CD8-positive, alpha-beta memory T cell (primary cell): ENCODE measurements at regions not wholly inside any gene's neighbourhood (a gene's known extent, or its start where the extent isn't known, plus 50 kb on each side); places are given as distances from the start of the nearest gene placed in this dataset.

Experiments used
- CTCF ChIA-PET: fragments of 350-600 bp; sonication (Branson Sonifier 250); formaldehyde crosslinking; loops from one replicate; lab custom pipeline; 2021; ENCODE audit warnings: antibody characterized with exemption; lab: Charles Lee
- POLR2A ChIA-PET: fragments of 350-600 bp; sonication (Branson Sonifier 250); formaldehyde crosslinking; loops from one replicate; lab custom pipeline; 2021; ENCODE audit warnings: antibody characterized with exemption; lab: Charles Lee
- DNase-seq, 5 donors: peaks; one replicate each; pipeline versions ENCODE4 v3.0.0 to v3.0.0-alpha.2; 2020 to 2022; ENCODE audit warnings: mixed read lengths in 1 of 5
- H3K27ac ChIP-seq: one replicate; pipeline ENCODE4 v1.7.0; 2013; ENCODE audit warnings: low read depth, mild to moderate bottlenecking, low read length, moderate library complexity
- H3K27me3 ChIP-seq: 2 replicates; pipeline ENCODE4 v1.7.0; 2013; ENCODE audit warnings: low read length, mild to moderate bottlenecking; ENCODE audit not compliant: insufficient read depth, poor library complexity, severe bottlenecking
- H3K36me3 ChIP-seq: 2 replicates; pipeline ENCODE4 v1.7.0; 2013; ENCODE audit warnings: mild to moderate bottlenecking, low read length, moderate library complexity; ENCODE audit not compliant: insufficient read depth
- H3K4me1 ChIP-seq: 2 replicates; pipeline ENCODE4 v1.7.0; 2013; ENCODE audit warnings: mild to moderate bottlenecking, low read length, moderate library complexity; ENCODE audit not compliant: insufficient read depth
- H3K4me3 ChIP-seq: 2 replicates; pipeline ENCODE4 v1.7.0; 2013; ENCODE audit warnings: mild to moderate bottlenecking, low read length
- H3K9me3 ChIP-seq: 2 replicates; pipeline ENCODE4 v1.7.0; 2013; ENCODE audit warnings: mild to moderate bottlenecking, low read length
- H3K27ac Mint-ChIP-seq, 8 donors: one replicate each; pipeline ENCODE4 v1.8.0; 2020 to 2021; ENCODE audit warnings: mixed read lengths in 8 of 8, mild to moderate bottlenecking in 6 of 8, inconsistent platforms in 3 of 8, moderate library complexity in 3 of 8
- H3K27me3 Mint-ChIP-seq, 2 donors: one replicate each; pipeline ENCODE4 v1.8.0; 2020 to 2021; ENCODE audit warnings: mixed read lengths in 2 of 2, mild to moderate bottlenecking in 1 of 2, moderate library complexity in 1 of 2
- H3K36me3 Mint-ChIP-seq, 3 donors: one replicate each; pipeline ENCODE4 v1.8.0; 2020 to 2021; ENCODE audit warnings: mixed read lengths in 3 of 3, inconsistent platforms in 1 of 3, mild to moderate bottlenecking in 1 of 3
- H3K4me1 Mint-ChIP-seq, 3 donors: one replicate each; pipeline ENCODE4 v1.8.0; 2020 to 2021; ENCODE audit warnings: mixed read lengths in 3 of 3, inconsistent platforms in 1 of 3, mild to moderate bottlenecking in 1 of 3
- H3K4me3 Mint-ChIP-seq, 7 donors: one replicate each; pipeline ENCODE4 v1.8.0; 2020 to 2021; ENCODE audit warnings: mixed read lengths in 7 of 7, mild to moderate bottlenecking in 6 of 7, moderate library complexity in 4 of 7, inconsistent platforms in 2 of 7
- H3K9me3 Mint-ChIP-seq, 5 donors: one replicate each; pipeline ENCODE4 v1.8.0; 2020 to 2022; ENCODE audit warnings: mixed read lengths in 5 of 5, mild to moderate bottlenecking in 3 of 5, moderate library complexity in 2 of 5, inconsistent platforms in 1 of 5

DNA sequence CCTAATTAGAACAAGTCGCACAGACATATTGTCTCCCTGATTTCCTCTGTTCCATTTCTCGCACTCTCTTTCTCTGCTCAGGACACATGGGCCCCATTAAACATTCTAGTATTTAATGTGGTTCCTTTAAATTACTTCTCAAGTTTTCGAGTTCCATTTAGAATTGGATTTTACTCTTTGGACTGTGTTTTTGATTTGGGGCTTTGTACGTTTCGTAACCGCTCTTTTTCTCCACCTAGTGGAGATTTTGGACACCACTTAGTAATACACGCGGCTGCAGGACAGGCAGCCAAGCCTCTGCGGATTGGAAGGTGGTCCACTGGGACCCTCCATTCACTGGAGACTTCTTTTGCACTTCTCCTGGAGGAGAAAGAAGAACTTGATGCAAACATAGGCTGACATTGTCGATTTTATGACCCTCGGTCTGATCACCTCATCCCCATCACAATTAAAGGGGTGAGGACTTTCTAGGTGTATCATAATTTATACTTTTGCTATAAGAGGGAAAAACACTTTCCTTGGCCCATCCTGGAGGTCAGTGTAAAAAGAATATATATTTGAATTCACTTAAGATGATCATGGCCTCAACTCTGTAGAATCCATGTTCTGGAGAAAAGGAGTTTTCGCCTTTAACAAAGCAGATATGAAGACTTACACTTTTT lies 85.7 kb downstream of the NOG start:
- peak in 1 of 5 donors; percentile 23 for DNase-seq
- Histone ChIP-seq H3K4me3 (peak overlapping the region; percentile 1), H3K27ac (no peak overlapping the region), H3K9me3 (no peaks in the 10 kb centered on the region), H3K27me3 (peaks cover 31% of the 10 kb centered on the region), H3K36me3 (no peaks in the 10 kb centered on the region), H3K4me1 (peaks cover 25% of the 10 kb centered on the region)
- ChIA-PET CTCF (no interaction called here), POLR2A (no interaction called here)
- Mint-ChIP-seq H3K4me3 (peak overlapping the region in 6 of 7 donors; percentile 29 to 69 (median 54)), H3K27ac (peak overlapping the region in 1 of 8 donors; percentile 7), H3K27me3 (peaks cover 34 to 46% of the 10 kb centered on the region in 2 donors), H3K36me3 (no peaks in the 10 kb centered on the region), H3K4me1 (peaks cover 15 to 38% (median 22%) of the 10 kb centered on the region in 3 donors), H3K9me3 (no peaks in the 10 kb centered on the region)

GRCh38 chr17:56679777-56680422 lies 86.4 kb downstream of the NOG start:
- no peaks in the 10 kb centered on the region for H3K9me3 ChIP-seq
- Mint-ChIP-seq H3K27me3 (peaks cover 39 to 43% of the 10 kb centered on the region in 2 donors), H3K4me1 (peaks cover 15 to 38% (median 22%) of the 10 kb centered on the region in 3 donors), H3K36me3 (no peaks in the 10 kb centered on the region), H3K4me3 (peak overlapping the region in 2 of 7 donors; percentile 18 to 26), H3K9me3 (no peaks in the 10 kb centered on the region), H3K27ac (no peak overlapping the region)
- DNase-seq: no peak
- no peak overlapping the region for H3K4me3 ChIP-seq
- H3K4me1 ChIP-seq: peaks cover 25% of the 10 kb centered on the region
- POLR2A ChIA-PET: no interaction called here
- H3K36me3 ChIP-seq: no peaks in the 10 kb centered on the region
- no peak overlapping the region for H3K27ac ChIP-seq
- CTCF ChIA-PET: no interaction called here
- H3K27me3 ChIP-seq: peaks cover 31% of the 10 kb centered on the region

- Mint-ChIP-seq H3K4me1 (peaks cover 11 to 34% (median 18%) of the 10 kb centered on the region in 3 donors), H3K9me3 (peaks cover 0 to 2% (median 0%) of the 10 kb centered on the region in 5 donors), H3K36me3 (peaks cover 0 to 3% (median 0%) of the 10 kb centered on the region in 3 donors), H3K27ac (peak overlapping the region in 1 of 8 donors; percentile 7), H3K27me3 (peaks cover 37 to 43% of the 10 kb centered on the region in 2 donors), H3K4me3 (peak overlapping the region in 1 of 7 donors; percentile 27)
- Histone ChIP-seq H3K27me3 (peaks cover 31% of the 10 kb centered on the region), H3K4me3 (no peak overlapping the region), H3K27ac (no peak overlapping the region), H3K36me3 (no peaks in the 10 kb centered on the region), H3K9me3 (no peaks in the 10 kb centered on the region), H3K4me1 (peaks cover 25% of the 10 kb centered on the region)
- no peak for DNase-seq
- ChIA-PET POLR2A (no interaction called here), CTCF (no interaction called here)
Observed at GRCh38 chr17:56680676-56681075, 87.2 kb downstream of the NOG start.

- CTCF ChIA-PET: no interaction called here
- Histone ChIP-seq H3K27ac (no peak overlapping the region), H3K9me3 (no peaks in the 10 kb centered on the region), H3K36me3 (no peaks in the 10 kb centered on the region), H3K4me3 (no peak overlapping the region), H3K27me3 (peaks cover 31% of the 10 kb centered on the region), H3K4me1 (peaks cover 25% of the 10 kb centered on the region)
- Mint-ChIP-seq H3K9me3 (peaks cover 0 to 4% (median 0%) of the 10 kb centered on the region in 5 donors), H3K36me3 (peaks cover 0 to 8% (median 0%) of the 10 kb centered on the region in 3 donors), H3K4me1 (peaks cover 1 to 26% (median 7%) of the 10 kb centered on the region in 3 donors), H3K4me3 (no peak overlapping the region), H3K27ac (no peak overlapping the region), H3K27me3 (peaks cover 41 to 44% of the 10 kb centered on the region in 2 donors)
- POLR2A ChIA-PET: no interaction called here
- DNase-seq: peak in 1 of 5 donors; percentile 6
Observed at GRCh38 chr17:56681561-56682266, 88.2 kb downstream of the NOG start.

- Histone ChIP-seq H3K4me1 (no peaks in the 10 kb centered on the region), H3K27me3 (no peaks in the 10 kb centered on the region), H3K36me3 (no peaks in the 10 kb centered on the region), H3K9me3 (no peaks in the 10 kb centered on the region), H3K4me3 (no peak overlapping the region), H3K27ac (no peak overlapping the region)
- ChIA-PET POLR2A (no interaction called here), CTCF (no interaction called here)
- Mint-ChIP-seq H3K4me3 (no peak overlapping the region), H3K27ac (no peak overlapping the region), H3K36me3 (peaks cover 0 to 8% (median 0%) of the 10 kb centered on the region in 3 donors), H3K9me3 (peaks cover 0 to 10% (median 3%) of the 10 kb centered on the region in 5 donors), H3K4me1 (peaks cover 0 to 4% (median 3%) of the 10 kb centered on the region in 3 donors), H3K27me3 (peaks cover 17 to 48% of the 10 kb centered on the region in 2 donors)
- no peak for DNase-seq
Observed at GRCh38 chr17:56688151-56688550, 94.7 kb downstream of the NOG start.

DNA sequence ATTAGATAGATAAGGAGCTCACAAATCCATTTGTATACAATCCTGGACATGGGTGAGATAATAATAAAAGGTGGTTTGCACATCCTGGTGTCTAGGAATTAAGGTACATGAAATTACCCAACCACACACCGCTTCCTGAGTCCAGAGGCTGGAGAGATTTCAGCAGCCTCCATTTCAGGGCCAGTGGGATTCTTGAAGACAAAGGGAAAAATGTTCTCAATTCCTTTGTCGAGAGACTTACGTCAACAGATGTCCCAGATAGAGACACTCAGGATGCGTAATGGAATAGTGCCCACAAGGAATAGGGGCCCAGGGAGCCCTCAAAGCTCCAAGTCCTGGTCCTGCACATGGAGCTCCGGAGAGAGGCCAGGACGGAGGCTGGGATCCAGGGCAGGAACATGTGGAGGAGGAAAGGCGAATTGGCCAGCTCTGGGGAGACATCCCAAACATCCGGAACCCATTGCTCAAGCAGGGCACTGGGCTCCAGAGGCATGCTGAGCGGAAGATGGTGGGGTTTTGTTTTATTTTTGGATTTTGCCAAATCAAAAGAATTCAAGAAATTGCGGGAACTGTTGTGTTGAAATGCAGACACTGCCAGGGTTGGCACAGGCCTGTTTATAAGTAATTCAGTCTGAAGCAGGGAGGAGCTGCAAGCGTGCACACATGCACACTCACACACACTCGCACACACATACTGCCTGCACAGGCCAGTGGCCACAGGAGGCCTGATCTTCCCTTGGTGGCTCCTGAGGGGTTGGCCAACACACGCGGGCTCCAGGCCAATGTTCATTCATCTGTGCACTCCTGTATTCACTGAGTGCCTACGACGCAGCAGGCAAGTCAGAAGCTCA lies 97.2 kb downstream of the NOG start:
- H3K27ac Mint-ChIP-seq: no peak overlapping the region
- no peak overlapping the region for H3K4me3 ChIP-seq
- H3K36me3 Mint-ChIP-seq: peaks cover 0 to 4% (median 0%) of the 10 kb centered on the region in 3 donors
- peaks cover 9 to 29% of the 10 kb centered on the region in 2 donors for H3K27me3 Mint-ChIP-seq
- no peaks in the 10 kb centered on the region for H3K36me3 ChIP-seq
- ChIA-PET POLR2A (no interaction called here), CTCF (no interaction called here)
- H3K4me1 ChIP-seq: no peaks in the 10 kb centered on the region
- no peaks in the 10 kb centered on the region for H3K9me3 ChIP-seq
- peaks cover 0 to 10% (median 3%) of the 10 kb centered on the region in 5 donors for H3K9me3 Mint-ChIP-seq
- no peak overlapping the region for H3K4me3 Mint-ChIP-seq
- H3K4me1 Mint-ChIP-seq: no peaks in the 10 kb centered on the region
- H3K27me3 ChIP-seq: no peaks in the 10 kb centered on the region
- H3K27ac ChIP-seq: no peak overlapping the region
- no peak for DNase-seq

GRCh38 chr17:56694825-56695224 lies 101.3 kb downstream of the NOG start:
- Mint-ChIP-seq H3K36me3 (no peaks in the 10 kb centered on the region), H3K9me3 (no peaks in the 10 kb centered on the region), H3K27ac (no peak overlapping the region)

More at GRCh38 chr17:56694825-56695224, 101.3 kb downstream of the NOG start:
- ChIA-PET CTCF (no interaction called here), POLR2A (no interaction called here)
- Mint-ChIP-seq H3K4me3 (no peak overlapping the region), H3K4me1 (no peaks in the 10 kb centered on the region), H3K27me3 (peaks cover 3 to 14% of the 10 kb centered on the region in 2 donors)
- H3K36me3 ChIP-seq: no peaks in the 10 kb centered on the region
- no peak overlapping the region for H3K27ac ChIP-seq
- no peak overlapping the region for H3K4me3 ChIP-seq
- no peaks in the 10 kb centered on the region for H3K27me3 ChIP-seq
- H3K4me1 ChIP-seq: no peaks in the 10 kb centered on the region
- DNase-seq: no peak
- no peaks in the 10 kb centered on the region for H3K9me3 ChIP-seq
